Stimulated activated CD4-positive, alpha-beta T cell treated with anti-CD3 and anti-CD28 coated beads, Interleukin-4, amount 100 ng/mL, for 48 hours (primary cell): ENCODE measurements at regions not wholly inside any gene's neighbourhood (a gene's known extent, or its start where the extent isn't known, plus 50 kb on each side); places are given as distances from the start of the nearest gene placed in this dataset.

Experiments used
- DNase-seq, 2 donors: peaks; one replicate each; pipeline ENCODE4 v3.0.0-alpha.2; 2020; ENCODE audit warnings: low read depth in 2 of 2

DNA sequence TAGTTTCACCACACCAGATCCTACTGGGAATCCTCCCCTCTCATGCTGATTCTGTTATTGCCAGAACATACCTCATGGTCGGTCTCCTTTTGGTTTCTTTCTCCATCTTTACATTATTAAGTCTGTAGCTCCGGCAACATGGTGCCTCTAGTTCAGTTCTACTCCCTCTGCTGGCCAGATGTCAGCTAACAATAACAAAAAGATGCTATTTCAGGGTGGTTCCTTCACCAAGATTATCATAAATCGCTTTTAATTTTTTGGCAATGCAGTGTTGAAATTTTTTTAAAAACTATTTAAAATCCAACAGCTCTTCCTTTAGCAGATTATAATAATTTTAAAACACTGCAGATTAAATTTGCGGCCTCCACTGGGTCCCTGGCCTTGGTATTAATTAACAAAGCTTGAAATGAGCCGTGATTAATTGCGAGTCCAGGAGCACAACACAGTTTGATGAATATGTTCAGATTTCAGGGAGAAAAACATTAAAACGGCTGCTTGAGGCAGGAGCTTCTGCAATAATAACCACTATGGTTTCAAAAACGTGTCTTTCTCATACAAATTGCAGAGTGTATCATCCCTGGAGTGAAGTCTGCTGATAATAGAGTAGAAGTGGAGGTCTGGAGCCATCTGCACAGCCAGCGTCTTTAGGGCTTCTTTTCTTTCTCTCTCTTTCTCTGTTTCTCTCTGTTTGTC is 492.9 kb upstream of the KIRREL3 start:
- DNase-seq: no peak

DNA sequence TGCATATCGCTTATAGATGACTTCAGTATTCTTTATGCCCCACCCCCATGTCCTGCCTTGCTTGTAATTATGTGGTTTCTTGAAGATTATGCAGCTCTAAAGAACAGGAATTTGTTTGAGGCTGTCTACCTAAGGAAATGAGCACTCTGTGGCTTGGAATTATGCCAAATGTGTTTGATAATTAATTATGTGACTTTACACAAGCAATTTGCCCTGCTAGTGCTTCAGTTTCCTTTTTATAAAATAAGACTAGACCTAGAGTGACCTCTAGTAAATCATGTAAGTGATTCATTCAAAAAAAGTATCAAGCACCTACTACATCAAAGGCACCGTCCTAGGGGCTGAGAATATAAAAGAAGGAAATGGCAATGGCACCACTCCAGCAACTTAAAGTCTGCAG is 491.5 kb upstream of the KIRREL3 start:
- no peak for DNase-seq

DNA sequence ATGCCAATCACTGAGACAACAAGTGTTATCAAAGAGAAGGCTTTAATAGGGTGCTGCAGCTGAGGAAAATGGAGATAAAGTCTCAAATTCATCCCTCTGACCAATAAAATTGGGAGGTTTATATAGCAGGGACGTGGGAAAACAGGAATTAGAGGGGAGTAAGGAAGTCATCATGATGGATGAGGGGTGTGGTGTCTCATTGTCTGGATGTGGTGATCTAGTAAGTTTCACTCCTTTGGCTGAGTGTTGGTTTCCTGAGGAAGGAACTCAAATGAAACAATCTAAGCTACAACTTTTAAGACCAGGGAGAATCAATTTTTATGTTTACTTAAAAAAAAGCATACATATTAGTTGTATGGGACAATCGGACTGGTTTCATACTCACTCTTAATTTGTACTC is 491.0 kb upstream of the KIRREL3 start:
- DNase-seq: no peak

DNA sequence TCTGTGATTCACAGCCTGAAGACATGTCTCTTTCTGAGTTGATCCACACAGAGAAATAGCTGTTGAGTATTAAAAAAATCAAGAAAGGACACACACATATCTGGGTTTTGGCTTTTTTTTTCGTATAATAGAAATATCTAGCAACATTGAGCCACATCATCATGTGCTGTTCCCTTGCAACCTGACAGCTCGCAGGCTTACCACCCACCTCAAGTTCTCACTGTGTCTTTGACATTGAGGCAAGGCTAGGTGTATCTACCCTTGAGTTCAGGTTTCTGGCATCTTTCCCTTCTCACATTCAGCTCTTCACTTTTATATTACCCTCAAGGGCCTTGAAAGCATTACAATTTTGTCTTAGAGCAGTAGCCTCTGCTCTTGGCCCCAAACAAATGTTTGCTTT is 490.3 kb upstream of the KIRREL3 start:
- DNase-seq: no peak

DNA sequence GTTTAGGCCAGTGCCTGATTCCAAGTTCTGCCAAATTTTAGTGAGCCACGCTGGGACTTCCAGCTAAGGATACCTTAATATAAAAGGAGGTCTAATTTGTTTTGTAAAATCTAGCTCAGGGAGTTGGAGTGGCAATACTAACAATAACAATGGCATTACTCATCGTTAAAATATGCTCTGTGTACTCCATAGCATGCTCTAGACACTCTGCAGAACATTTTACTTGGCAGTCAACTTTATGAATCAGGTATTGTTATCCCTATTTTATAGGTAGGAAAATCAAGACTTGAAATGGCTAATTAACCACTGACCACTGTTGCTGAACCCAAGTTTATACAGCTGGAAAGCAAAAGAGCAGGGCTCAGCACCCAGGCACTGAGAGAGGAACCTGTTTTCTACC is 485.0 kb upstream of the KIRREL3 start:
- DNase-seq: no peak

DNA sequence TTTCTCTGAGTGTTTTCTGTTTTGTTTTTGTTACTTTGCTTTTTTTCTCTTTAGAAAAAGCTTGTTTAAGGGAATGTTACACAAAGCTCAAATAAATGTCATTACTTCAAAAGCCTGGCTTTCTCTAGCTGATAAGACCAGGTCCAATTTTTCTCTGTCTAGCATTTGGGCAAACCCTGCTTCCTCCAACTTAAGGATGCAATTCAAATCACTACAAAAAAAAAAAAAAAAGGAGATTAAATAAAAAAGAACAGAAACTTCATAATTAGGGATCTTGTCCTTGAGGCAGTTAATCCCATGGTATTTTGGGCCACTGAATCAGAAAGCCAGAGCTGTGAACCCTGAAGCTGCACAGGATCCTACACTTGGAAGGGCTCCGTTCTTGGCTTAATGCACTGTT is 480.8 kb upstream of the KIRREL3 start:
- no peak for DNase-seq

DNA sequence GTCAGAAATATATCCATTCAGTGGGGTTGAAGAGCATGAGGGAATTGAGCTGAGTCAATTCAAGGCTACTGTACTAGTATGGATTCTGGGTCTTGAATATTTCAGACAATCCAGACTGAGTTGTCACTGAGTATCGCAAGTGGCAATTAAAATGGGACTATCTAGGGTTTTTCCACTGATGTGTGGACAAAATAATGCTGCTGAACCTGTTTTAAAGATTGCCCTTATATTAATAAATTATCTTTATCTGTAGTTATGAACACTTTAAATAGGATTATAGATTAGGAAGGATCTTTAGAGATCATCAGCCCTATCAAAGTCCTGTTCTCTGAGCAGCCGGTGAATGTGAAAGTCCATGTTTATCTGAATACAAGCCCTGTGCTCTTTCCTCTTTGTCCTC is 478.3 kb upstream of the KIRREL3 start:
- DNase-seq: no peak

DNA sequence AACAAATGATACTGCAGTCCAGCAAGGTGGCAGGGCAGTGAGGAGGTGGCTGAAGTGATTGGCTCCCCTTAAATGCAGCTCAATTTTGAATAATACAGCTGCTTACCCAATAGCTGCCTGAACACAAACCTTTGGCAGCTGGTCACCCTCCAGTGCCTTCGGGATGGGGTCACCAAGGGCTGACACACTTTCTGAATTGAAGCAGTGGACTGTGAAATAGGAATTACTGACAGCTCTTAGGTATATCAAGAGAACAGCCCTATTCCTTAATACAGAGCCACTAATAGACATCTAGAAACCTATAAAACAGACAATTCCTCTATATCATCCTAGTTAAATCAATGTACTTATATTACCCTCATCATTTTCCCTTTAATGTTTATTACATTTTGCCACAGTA is 474.2 kb upstream of the KIRREL3 start:
- DNase-seq: no peak

DNA sequence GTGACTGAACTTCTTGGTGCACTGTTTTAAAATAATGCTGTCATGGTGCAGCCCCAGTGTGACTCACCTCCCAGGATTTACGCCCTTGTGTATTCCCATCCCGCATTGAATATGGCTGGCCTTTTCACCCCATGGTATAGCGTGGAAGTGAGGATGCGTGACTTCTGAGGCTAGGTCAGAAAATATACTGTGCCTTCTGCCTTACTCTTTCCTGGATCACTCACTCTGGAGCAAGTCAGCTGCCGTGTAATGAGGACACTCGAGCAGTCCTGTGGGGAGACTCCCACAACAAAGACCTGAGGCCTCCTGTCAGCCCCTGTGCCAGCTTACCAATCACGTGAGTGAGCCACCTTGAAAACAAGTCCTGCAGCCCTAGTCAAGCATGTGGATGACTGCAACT is 471.9 kb upstream of the KIRREL3 start:
- no peak for DNase-seq

DNA sequence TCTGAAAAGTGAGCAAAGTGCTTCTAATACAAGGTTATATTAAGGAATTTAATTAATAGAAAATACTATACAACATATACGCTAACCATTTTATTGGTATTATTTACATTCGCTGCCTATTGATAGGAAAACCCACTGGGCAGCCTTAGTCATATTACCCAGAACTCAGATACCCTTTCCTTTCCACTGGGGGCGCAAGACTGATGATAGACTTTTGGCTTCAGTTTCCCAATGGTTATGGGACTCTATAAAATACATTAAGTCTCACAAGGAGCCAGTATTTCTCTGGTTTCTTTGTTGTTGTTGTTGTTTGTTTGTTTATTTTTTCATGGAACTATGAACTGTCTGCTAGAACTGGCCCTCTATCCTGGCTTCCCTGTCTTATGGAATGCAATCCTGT is 471.1 kb upstream of the KIRREL3 start:
- no peak for DNase-seq

DNA sequence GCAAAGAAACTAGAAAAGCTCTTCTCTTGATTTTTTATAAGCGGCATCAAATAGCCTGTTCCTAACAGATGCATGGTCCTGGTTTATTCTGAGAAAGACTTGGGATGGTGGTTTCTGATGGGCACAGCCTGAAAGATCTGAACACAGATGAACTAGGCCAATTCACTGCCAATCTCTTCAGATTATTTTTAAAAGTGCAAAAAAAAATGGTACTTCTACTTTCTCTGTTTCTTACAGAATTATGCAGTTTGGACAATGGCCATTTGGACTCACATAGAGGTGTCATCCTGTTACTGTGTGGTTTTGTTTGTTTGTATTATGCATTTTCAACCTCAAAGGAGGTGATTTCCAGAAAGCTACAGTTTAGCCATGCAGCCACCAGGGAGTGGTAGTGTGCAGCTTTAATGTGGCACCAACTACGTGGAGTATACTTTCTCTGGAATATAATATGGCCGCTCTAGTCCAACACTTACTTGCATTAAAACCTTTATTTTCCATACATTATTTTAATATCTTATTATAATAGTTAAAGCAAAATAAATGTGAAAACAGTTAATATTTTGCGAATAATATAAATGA is 469.8 kb upstream of the KIRREL3 start:
- DNase-seq: no peak

DNA sequence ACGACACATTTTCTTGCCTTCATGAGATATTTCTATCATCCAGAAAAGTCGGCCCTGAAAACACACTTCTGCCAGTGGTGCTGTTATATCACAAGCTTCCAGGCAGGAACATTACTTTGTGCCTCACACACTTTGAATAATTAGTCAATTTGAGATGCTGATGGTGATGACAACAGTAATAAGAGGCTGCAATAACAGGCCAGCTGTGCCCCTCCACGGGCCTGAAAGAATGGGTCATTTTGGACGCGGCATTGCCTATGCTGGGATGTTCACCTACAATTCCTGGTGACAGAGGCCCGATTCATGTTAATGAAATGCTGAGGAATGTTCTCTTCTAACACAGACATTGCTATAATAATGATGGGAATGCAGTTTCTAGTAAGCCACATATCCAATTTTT is 463.8 kb upstream of the KIRREL3 start:
- no peak for DNase-seq

DNA sequence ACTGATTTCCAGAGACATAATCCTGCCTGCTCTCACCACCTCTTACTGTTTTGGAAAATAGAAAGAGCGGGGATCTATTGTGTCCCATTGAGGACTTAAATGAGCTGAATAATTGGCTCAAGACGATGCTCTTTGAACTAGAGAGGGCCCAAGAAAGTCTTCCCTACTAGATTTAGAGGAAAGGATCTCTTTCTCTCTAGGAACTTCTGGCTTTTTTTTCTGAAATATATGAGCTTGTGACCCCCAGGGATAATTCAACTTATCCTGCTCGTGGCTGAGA is 461.4 kb upstream of the KIRREL3 start:
- no peak for DNase-seq

DNA sequence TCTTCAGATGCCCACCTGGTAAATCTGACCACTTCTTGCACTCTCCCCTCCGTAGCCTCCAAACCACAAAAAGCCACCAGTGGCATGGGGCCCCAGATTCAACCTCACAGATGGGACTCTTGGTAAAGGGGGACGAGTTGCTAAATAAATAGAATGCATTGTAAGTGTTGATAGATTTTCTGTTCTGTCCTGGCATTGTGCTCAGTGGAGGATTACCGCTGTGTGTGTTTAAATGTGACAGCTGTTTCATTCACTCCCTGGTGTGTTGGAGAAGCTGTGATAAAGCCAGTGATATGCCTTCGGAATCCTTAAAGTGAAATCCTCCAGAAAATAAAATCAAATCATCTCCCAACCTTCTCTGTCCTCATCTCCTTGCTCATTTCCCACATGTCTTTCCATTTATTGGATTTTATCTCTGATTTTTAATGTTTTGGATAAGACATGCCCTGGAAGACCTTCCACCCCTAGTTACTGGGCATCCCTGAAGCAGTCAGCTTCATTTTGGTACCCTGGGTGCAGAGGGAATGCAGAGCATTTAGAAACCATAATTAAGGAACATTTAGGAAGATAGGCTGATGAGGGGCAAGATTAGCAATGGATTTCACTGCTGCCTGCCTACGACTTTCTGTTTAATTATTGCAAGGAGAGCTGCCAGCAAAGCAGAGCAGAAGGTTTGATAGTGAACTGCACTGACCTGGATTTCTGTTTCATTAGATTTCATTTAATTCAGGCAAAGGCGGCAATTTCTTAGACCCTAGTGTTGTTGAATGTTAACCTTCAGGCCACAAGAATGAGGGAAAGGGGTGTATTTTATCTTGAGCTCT is 460.9 kb upstream of the KIRREL3 start:
- no peak for DNase-seq

DNA sequence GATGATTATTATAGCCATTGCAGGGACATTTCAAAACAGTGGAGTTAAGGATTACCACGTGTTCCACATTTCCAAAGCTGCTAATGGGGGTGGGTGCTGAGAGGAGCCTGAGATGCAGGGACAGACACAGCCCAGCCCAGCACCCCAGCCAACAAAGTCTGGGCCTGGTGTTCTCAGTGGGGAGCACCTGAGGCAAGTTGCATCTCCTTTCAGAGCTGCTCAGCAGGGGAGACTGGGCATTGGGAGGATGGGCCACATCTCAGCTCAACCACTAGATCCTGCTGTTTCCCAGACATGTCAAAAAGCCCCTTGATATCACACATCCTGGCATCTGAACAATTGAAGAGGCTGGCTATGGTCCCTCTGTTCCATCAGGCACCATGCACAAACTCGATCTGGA is 458.0 kb upstream of the KIRREL3 start:
- no peak for DNase-seq

DNA sequence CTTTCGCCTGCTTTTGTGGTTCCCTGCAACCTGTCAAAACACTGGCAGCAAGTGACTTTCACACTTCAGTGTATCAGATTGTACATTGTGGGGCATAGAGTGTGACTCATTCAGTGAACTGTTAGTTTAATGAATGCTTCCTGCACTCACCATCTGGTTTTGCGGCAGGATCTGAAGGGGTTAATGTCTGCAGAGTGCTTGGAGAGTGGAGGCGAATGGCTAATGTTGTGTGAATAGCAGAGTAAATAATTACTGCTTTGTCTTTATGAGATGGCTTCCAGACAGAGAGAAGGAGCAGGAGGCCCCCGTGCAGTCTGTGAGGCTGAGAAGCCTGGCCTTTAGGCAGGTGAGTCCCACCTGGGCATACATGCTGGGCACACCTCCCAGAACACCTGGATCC is 454.3 kb upstream of the KIRREL3 start:
- DNase-seq: no peak

DNA sequence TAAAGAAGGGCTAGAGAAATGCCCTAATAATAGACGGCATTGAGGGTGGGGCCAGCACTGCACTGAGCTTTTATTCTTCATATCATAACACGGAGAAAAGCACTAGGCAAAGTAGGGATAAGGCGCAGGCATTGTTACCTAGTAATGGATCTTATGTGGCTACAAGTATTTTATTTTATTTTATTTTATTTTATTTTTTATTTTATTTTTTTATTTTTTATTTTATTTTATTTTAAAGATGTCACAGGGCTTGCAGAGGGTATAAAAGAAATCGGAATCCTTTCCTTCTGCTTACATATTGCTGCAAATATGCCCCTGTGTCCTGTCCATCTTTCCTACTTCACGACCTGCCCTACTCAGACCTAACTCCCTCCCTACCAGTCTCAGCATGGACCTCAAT is 452.0 kb upstream of the KIRREL3 start:
- no peak for DNase-seq

DNA sequence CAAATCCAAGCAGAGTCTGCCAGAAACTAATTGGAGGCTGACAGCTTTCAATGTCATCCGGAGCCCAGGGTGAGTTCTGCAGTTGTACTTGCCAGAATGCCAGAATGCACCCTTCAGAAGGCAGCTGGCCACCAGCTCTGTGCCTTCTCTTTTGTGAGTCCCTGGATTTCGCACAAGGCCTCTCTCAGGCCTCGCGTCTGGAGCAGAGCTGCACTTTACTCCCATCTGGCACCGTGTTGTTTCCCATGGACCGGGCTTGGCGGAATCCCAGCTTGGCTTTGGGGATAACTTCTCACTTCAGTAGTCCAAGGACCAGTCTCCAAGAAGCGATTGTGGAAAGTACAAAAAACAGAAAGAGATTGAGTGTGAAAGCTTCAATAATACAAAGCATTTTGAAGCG is 451.3 kb upstream of the KIRREL3 start:
- DNase-seq: no peak

DNA sequence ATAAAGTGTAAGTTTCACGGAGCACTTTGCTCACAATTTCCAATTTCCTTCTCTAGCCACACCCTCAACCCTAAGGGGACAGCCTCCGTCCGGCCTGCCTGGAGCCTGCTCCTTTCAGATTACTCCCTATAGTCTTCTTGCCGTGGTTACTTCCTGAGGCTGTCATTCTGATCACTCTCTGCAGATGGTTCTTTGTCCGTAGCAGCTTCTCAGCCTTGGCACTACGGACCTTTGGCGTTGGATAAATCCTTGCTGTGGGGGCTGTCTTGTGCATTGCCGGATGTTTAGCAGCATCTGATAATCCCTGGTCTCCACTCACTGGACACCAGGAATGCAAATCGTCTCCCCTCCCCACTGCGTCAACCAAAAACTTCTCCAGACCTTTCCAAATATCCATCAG is 447.5 kb upstream of the KIRREL3 start:
- DNase-seq: no peak

DNA sequence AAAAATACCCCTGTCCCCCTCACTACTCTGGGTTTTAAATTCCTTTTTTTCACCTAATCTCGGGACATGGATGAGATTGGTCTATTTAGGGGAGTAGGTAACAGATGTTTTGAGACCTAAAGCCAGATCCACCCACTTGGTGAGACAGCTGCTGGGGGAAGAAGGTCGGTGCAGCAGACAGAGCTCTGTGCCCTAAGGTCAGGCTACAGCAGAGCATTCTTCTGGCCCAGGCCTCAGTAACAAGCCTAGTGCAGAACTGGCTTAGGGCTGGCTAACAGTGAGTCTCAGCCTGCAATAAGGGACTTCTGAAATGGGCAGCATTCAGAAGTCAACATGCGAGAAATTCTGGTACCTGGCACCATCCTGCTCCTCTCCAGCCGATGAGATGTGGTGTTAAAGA is 444.9 kb upstream of the KIRREL3 start:
- no peak for DNase-seq

DNA sequence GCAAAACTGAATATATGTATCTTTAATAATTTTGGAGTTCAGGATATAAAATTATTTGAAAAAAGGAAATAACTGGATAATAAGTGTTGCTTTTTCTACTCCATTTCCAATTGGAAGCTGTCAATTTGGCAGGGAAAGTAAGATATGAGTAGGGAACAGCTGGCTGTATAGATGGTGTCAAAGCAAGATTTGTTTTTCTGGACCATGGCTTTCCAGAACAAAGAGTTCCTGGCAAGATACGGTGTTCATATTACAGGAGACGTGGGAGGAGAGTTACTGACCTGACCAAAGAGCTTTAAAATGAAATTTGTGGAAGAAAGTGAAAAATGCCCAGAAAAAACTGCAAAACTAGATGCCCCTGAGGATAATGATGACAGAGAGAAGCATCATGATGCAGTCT is 442.7 kb upstream of the KIRREL3 start:
- no peak for DNase-seq

DNA sequence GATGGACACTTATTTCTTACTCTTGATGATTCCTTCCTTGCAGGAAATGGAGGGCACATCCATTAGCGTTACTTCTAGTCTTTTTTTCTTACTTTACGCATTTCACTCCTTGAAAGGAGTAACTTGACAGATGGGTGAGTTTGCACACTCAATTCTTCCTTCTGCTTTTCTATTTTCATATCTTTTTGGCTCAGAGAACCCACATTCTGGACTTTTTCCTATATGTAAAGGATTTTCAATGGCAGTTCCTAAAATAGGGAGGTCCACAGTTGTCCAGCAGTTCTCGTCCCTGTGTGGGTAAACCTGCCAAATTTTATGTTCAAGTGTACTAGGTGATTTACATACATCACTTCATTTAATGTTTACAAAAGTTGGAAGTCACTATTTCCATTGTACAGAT is 440.0 kb upstream of the KIRREL3 start:
- no peak for DNase-seq

DNA sequence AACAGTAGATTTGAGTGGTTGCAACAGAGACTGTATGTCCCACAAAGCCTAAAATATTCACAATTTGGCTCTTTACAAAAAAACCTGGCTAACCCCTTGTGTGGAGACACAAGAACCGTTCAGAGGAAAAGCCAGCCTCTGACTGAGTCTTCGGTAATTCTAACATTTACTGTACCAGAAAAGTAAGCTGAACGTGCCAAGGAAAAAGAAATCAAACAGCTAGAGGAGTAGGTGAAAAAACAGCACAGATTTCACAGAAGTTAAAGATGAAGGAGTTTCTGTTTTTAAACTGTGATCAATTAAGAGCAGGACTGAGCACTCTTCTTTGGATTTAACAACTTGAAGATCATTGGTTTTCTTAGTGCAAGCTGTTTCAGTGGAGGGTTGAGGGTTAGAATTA is 424.7 kb upstream of the KIRREL3 start:
- no peak for DNase-seq

DNA sequence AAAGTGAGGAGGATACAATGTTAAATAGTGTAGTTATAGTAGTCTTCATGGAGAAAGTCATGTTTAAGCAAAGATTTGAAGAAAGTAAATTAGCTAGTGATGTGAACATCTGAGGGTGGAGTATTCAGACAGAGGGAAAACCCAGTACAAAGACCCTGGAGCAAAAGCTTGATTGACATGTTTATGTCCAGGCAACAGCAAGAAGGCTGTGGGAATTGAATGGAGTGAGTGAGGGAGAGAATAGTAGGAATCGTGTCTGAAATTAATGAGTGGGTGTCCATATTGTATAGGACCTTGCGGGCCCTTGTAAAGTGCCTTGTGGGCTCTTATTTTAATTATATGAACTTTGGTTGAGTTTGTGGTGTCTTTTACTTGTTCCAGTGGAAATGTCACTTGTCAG is 424.1 kb upstream of the KIRREL3 start:
- no peak for DNase-seq
